HepG2 (cell line): ENCODE measurements at regions not wholly inside any gene's neighbourhood (a gene's known extent, or its start where the extent isn't known, plus 50 kb on each side); places are given as distances from the start of the nearest gene placed in this dataset.

ENCODE experiments used
- AGO2 ChIP-seq: fragments of 200-400 bp; formaldehyde crosslinking; optimal IDR thresholded peaks from 2 replicates; pipeline ENCODE3; 2017; ENCODE audit warnings: mild to moderate bottlenecking, low read depth, low read length, moderate library complexity
- ARID2 ChIP-seq: sonication (generic); formaldehyde crosslinking; IDR thresholded peaks from 2 replicates; pipeline ENCODE4 v1.8.1; 2022; ENCODE audit warnings: mild to moderate bottlenecking, missing genetic modification reagents, borderline replicate concordance
- BRCA1 ChIP-seq: sonication (generic); formaldehyde crosslinking; IDR thresholded peaks from 2 replicates; pipeline ENCODE4 v1.4.0; 2020; ENCODE audit warnings: missing genetic modification reagents
- CAMTA2 ChIP-seq: sonication (generic); formaldehyde crosslinking; IDR thresholded peaks from 2 replicates; pipeline ENCODE4 v1.4.0; 2020; ENCODE audit warnings: mild to moderate bottlenecking, missing genetic modification reagents, borderline replicate concordance
- IRX3 ChIP-seq: sonication (generic); formaldehyde crosslinking; IDR thresholded peaks from 2 replicates; pipeline ENCODE4 v1.8.1; 2023; ENCODE audit warnings: mild to moderate bottlenecking, low read depth, missing genetic modification reagents, borderline replicate concordance
- ISL2 ChIP-seq: sonication (generic); formaldehyde crosslinking; IDR thresholded peaks from 2 replicates; pipeline ENCODE4 v1.5.0; 2020; ENCODE audit warnings: missing genetic modification reagents
- JUND ChIP-seq: sonication (generic); formaldehyde crosslinking; IDR thresholded peaks from 2 replicates; pipeline ENCODE4 v1.8.0; 2022; ENCODE audit warnings: mild to moderate bottlenecking, missing genetic modification reagents
- MIER3 ChIP-seq: IDR thresholded peaks from 2 replicates; pipeline ENCODE4 v1.6.1; 2016; ENCODE audit warnings: missing compliant biosample characterization, borderline replicate concordance
- NFE2L2 ChIP-seq: fragments of 150-350 bp; IDR thresholded peaks from 2 replicates; pipeline ENCODE4 v1.6.1; 2014; ENCODE audit warnings: low read length
- PLRG1 ChIP-seq: fragments of 450-650 bp; conservative IDR thresholded peaks from 2 replicates; pipeline ENCODE4 v1.6.1; 2016
- PRPF4 ChIP-seq: fragments of 200-400 bp; formaldehyde crosslinking; IDR thresholded peaks from 2 replicates; pipeline ENCODE4 v1.6.1; 2016; ENCODE audit warnings: low read length, low read depth; ENCODE audit not compliant: poor library complexity, severe bottlenecking
- SP140L ChIP-seq: sonication (generic); formaldehyde crosslinking; IDR thresholded peaks from 2 replicates; pipeline ENCODE4 v1.4.0; 2020; ENCODE audit warnings: missing genetic modification reagents, borderline replicate concordance
- ZBTB1 ChIP-seq: sonication (generic); formaldehyde crosslinking; IDR thresholded peaks from 2 replicates; pipeline ENCODE4 v1.4.0; 2020; ENCODE audit warnings: missing genetic modification reagents, borderline replicate concordance
- ZMYM2 ChIP-seq: sonication (generic); formaldehyde crosslinking; IDR thresholded peaks from 2 replicates; pipeline ENCODE4 v1.8.0; 2022; ENCODE audit warnings: mild to moderate bottlenecking, missing genetic modification reagents
- ZNF205 ChIP-seq: IDR thresholded peaks from 2 replicates; pipeline ENCODE4 v1.6.1; 2018; ENCODE audit warnings: missing biosample characterization, missing genetic modification reagents
- ZNF317 ChIP-seq: sonication (generic); formaldehyde crosslinking; IDR thresholded peaks from 2 replicates; pipeline ENCODE4 v1.5.0; 2020; ENCODE audit warnings: mild to moderate bottlenecking, missing genetic modification reagents
- ZNF326 ChIP-seq: sonication (generic); formaldehyde crosslinking; IDR thresholded peaks from 2 replicates; pipeline ENCODE4 v1.4.0; 2020; ENCODE audit warnings: missing genetic modification reagents, borderline replicate concordance
- ZNF451 ChIP-seq: sonication (generic); formaldehyde crosslinking; IDR thresholded peaks from 2 replicates; pipeline ENCODE4 v1.5.0; 2020; ENCODE audit warnings: mild to moderate bottlenecking, missing genetic modification reagents
- ZNF510 ChIP-seq: sonication (generic); formaldehyde crosslinking; IDR thresholded peaks from 2 replicates; pipeline ENCODE4 v1.4.0; 2020; ENCODE audit warnings: low read depth, mild to moderate bottlenecking, missing genetic modification reagents
- ZNF550 ChIP-seq: sonication (generic); formaldehyde crosslinking; IDR thresholded peaks from 2 replicates; pipeline ENCODE4 v1.4.0; 2020; ENCODE audit warnings: mild to moderate bottlenecking, missing genetic modification reagents, borderline replicate concordance
- ZNF724P ChIP-seq: sonication (generic); formaldehyde crosslinking; IDR thresholded peaks from 2 replicates; pipeline ENCODE4 v1.8.0; 2022; ENCODE audit warnings: missing genetic modification reagents, borderline replicate concordance
- TF ChIP-seq, protein P1 (sequence below): sonication (generic); formaldehyde crosslinking; IDR thresholded peaks from 2 replicates; pipeline ENCODE4 v1.5.0; 2020; ENCODE audit warnings: missing genetic modification reagents, mild to moderate bottlenecking, borderline replicate concordance
- TF ChIP-seq, protein P2 (sequence below): IDR thresholded peaks from 2 replicates; pipeline ENCODE4 v1.6.1; 2016; ENCODE audit warnings: missing compliant biosample characterization, missing genetic modification reagents, borderline replicate concordance
- TF ChIP-seq, protein P3 (sequence below): sonication (generic); formaldehyde crosslinking; IDR thresholded peaks from 2 replicates; pipeline ENCODE4 v1.4.0; 2020; ENCODE audit warnings: missing genetic modification reagents, mild to moderate bottlenecking, borderline replicate concordance
- TF ChIP-seq, protein P4 (sequence below): sonication (generic); formaldehyde crosslinking; conservative IDR thresholded peaks from 2 replicates; pipeline ENCODE4 v1.8.0; 2022; ENCODE audit warnings: mild to moderate bottlenecking, moderate library complexity, missing genetic modification reagents

DNA sequence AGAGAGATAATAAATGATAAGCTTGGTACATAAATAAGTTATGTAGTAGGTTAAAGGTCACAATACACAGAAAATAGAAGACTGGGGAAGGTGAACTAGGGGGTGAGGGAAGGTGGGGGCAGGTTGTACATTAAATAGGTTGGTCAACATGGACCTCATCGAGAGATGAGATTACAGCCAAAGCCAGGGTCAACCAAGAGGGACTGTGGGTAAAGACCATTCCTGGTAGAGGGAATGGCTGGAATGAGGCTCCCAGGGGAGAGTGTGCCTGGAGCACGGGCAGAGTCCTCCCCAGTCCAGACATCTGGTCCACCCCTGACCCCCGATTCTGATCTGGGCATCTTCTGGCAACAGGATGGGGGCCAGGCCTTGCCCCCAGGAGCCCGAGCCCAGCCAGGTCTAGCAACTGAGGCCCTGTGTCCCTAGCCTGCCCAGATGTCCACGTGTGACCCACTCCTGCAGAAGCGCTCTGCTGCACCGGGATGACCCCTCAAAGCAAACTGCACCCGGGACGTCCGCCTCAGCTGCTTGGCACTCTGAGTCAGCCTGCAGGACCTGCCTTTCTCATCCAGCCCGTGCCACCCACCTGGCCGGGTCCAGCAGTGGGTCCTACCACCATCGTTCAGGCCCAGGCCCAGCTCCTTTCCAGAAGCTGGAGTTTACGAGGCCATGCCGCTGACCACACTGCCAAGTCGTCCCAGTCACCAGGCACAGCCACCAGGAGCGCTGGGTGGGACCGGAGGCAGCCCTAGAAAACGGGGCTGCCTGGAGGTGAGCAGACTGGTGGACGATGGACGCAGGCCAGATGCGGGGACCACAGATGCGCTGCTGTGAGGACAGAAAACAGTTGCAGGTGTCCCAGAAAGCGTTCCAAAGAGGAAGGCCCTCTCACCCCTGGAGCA is 56.2 kb upstream of the ID2 start (continued):
- TF ChIP-seq ZNF451 (CRISPR knock-in tag) (no peak; the same call in 1 of the 2 replicates), ZNF550 (CRISPR knock-in tag) (no peak), ZNF205 (CRISPR knock-in tag) (peak; percentile 82), ZNF326 (CRISPR knock-in tag) (no peak), PRPF4 (no peak), AGO2 (peak; percentile 93), ZMYM2 (CRISPR knock-in tag) (peak; percentile 80), ZNF724P (CRISPR knock-in tag) (peak; percentile 98), ZNF317 (CRISPR knock-in tag) (peak; percentile 76), SP140L (CRISPR knock-in tag) (peak; percentile 95), BRCA1 (CRISPR knock-in tag) (no peak), CAMTA2 (CRISPR knock-in tag) (peak; percentile 98), ISL2 (CRISPR knock-in tag) (peak; percentile 91), JUND (CRISPR knock-in tag) (peak; percentile 58), MIER3 (CRISPR knock-in tag) (peak; percentile 54; the same call in 1 of the 2 replicates), PLRG1 (no peak), ZNF510 (CRISPR knock-in tag) (no peak; the same call in 1 of the 2 replicates), ZBTB1 (CRISPR knock-in tag) (no peak; the same call in 1 of the 2 replicates), NFE2L2 (no peak), IRX3 (CRISPR knock-in tag) (no peak), ARID2 (no peak; the same call in 1 of the 2 replicates)
- TF ChIP-seq, protein P1, sequence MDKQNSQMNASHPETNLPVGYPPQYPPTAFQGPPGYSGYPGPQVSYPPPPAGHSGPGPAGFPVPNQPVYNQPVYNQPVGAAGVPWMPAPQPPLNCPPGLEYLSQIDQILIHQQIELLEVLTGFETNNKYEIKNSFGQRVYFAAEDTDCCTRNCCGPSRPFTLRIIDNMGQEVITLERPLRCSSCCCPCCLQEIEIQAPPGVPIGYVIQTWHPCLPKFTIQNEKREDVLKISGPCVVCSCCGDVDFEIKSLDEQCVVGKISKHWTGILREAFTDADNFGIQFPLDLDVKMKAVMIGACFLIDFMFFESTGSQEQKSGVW (CRISPR knock-in tag), result peak; percentile 71; the same call in 1 of the 2 replicates
- TF ChIP-seq, protein P2, sequence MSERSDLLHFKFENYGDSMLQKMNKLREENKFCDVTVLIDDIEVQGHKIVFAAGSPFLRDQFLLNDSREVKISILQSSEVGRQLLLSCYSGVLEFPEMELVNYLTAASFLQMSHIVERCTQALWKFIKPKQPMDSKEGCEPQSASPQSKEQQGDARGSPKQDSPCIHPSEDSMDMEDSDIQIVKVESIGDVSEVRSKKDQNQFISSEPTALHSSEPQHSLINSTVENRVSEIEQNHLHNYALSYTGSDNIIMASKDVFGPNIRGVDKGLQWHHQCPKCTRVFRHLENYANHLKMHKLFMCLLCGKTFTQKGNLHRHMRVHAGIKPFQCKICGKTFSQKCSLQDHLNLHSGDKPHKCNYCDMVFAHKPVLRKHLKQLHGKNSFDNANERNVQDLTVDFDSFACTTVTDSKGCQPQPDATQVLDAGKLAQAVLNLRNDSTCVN (CRISPR knock-in tag), result peak; percentile 86; the same call in 1 of the 2 replicates
- TF ChIP-seq, protein P3, sequence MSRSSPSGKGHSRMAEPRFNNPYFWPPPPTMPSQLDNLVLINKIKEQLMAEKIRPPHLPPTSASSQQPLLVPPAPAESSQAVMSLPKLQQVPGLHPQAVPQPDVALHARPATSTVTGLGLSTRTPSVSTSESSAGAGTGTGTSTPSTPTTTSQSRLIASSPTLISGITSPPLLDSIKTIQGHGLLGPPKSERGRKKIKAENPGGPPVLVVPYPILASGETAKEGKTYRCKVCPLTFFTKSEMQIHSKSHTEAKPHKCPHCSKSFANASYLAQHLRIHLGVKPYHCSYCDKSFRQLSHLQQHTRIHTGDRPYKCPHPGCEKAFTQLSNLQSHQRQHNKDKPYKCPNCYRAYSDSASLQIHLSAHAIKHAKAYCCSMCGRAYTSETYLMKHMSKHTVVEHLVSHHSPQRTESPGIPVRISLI (CRISPR knock-in tag), result no peak; the same call in 1 of the 2 replicates
- TF ChIP-seq, protein P4, sequence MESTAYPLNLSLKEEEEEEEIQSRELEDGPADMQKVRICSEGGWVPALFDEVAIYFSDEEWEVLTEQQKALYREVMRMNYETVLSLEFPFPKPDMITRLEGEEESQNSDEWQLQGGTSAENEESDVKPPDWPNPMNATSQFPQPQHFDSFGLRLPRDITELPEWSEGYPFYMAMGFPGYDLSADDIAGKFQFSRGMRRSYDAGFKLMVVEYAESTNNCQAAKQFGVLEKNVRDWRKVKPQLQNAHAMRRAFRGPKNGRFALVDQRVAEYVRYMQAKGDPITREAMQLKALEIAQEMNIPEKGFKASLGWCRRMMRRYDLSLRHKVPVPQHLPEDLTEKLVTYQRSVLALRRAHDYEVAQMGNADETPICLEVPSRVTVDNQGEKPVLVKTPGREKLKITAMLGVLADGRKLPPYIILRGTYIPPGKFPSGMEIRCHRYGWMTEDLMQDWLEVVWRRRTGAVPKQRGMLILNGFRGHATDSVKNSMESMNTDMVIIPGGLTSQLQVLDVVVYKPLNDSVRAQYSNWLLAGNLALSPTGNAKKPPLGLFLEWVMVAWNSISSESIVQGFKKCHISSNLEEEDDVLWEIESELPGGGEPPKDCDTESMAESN (CRISPR knock-in tag), result peak; percentile 94
